ENCODE measurements at regions not wholly inside any gene's neighbourhood (a gene's known extent, or its start where the extent isn't known, plus 50 kb on each side); places are given as distances from the start of the nearest gene placed in this dataset.

DNA sequence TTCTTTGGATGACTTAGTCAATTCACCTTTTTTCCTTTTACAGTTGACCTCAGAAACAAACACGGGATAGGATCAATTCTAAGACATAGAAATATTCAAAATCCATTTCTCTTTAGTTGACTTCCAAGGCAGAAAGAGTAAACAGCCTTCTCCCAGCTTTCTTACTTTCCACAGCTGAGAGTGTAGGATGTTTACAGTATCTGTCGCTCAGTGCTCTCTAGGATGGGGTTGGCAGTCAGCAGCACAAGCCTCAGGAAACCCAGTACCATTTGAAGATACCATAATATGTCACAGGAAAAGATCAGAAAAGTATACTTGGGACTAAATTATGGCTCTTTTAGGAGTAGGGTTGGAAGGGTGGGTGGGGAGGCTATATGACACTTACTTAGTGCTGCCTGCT, 88.2 kb downstream of the OGFRL1 start:
- TF ChIP-seq TAF1 (IDR thresholded peaks at IDR 0.05; ENCODE audit: low read depth): no peak
- TF ChIP-seq, protein P1, sequence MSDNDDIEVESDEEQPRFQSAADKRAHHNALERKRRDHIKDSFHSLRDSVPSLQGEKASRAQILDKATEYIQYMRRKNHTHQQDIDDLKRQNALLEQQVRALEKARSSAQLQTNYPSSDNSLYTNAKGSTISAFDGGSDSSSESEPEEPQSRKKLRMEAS (IDR thresholded peaks at IDR 0.05): no peak
- TF ChIP-seq EGR1 (IDR thresholded peaks at IDR 0.05): no peak
- TF ChIP-seq, protein P2, sequence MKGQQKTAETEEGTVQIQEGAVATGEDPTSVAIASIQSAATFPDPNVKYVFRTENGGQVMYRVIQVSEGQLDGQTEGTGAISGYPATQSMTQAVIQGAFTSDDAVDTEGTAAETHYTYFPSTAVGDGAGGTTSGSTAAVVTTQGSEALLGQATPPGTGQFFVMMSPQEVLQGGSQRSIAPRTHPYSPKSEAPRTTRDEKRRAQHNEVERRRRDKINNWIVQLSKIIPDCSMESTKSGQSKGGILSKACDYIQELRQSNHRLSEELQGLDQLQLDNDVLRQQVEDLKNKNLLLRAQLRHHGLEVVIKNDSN (IDR thresholded peaks at IDR 0.05): no peak
- no peak for TF ChIP-seq ZBTB7A (IDR thresholded peaks at IDR 0.05; ENCODE audit: low read depth)
- no peak for TF ChIP-seq CREB1 (IDR thresholded peaks at IDR 0.05; ENCODE audit: low read depth)
- TF ChIP-seq EP300 (IDR thresholded peaks at IDR 0.05; ENCODE audit: borderline replicate concordance): no peak
- no peak for TF ChIP-seq YY1 (IDR thresholded peaks at IDR 0.05; ENCODE audit: low read depth)
- TF ChIP-seq FOXM1 (IDR thresholded peaks at IDR 0.05; ENCODE audit: borderline replicate concordance, low read depth): no peak
- TF ChIP-seq TEAD4 (IDR thresholded peaks at IDR 0.05): no peak

DNA sequence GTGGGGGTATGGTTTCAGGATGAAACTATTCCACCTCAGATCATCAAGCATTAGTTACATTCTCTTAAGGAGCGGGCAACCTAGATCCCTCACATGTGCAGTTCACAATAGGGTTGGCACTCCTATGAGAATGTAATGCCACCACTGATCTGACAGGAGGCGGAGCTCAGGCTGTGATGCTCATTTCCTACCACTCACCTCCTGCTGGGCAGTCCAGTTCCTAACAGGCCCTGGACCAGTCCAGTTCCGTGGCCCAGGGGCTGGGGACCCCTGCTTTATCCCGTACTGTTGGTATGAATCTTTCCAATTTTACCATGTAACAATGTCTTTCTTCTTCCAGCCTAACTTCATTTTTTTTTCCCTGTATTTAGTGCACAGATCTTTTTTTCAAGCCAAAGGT, 94.9 kb downstream of the OGFRL1 start:
- TF ChIP-seq YY1 (IDR thresholded peaks at IDR 0.05; ENCODE audit: low read depth): no peak
- TF ChIP-seq, protein P3, sequence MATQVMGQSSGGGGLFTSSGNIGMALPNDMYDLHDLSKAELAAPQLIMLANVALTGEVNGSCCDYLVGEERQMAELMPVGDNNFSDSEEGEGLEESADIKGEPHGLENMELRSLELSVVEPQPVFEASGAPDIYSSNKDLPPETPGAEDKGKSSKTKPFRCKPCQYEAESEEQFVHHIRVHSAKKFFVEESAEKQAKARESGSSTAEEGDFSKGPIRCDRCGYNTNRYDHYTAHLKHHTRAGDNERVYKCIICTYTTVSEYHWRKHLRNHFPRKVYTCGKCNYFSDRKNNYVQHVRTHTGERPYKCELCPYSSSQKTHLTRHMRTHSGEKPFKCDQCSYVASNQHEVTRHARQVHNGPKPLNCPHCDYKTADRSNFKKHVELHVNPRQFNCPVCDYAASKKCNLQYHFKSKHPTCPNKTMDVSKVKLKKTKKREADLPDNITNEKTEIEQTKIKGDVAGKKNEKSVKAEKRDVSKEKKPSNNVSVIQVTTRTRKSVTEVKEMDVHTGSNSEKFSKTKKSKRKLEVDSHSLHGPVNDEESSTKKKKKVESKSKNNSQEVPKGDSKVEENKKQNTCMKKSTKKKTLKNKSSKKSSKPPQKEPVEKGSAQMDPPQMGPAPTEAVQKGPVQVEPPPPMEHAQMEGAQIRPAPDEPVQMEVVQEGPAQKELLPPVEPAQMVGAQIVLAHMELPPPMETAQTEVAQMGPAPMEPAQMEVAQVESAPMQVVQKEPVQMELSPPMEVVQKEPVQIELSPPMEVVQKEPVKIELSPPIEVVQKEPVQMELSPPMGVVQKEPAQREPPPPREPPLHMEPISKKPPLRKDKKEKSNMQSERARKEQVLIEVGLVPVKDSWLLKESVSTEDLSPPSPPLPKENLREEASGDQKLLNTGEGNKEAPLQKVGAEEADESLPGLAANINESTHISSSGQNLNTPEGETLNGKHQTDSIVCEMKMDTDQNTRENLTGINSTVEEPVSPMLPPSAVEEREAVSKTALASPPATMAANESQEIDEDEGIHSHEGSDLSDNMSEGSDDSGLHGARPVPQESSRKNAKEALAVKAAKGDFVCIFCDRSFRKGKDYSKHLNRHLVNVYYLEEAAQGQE (IDR thresholded peaks at IDR 0.05; ENCODE audit: low read depth): no peak
- no peak for TF ChIP-seq TAF1 (IDR thresholded peaks at IDR 0.05; ENCODE audit: low read depth)
- TF ChIP-seq, protein P2 (IDR thresholded peaks at IDR 0.05): no peak
- TF ChIP-seq ZBTB7A (IDR thresholded peaks at IDR 0.05; ENCODE audit: low read depth): no peak
- TF ChIP-seq FOXM1 (IDR thresholded peaks at IDR 0.05; ENCODE audit: borderline replicate concordance, low read depth): no peak
- TF ChIP-seq NFIC (IDR thresholded peaks at IDR 0.05): no peak
- TF ChIP-seq, protein P1 (IDR thresholded peaks at IDR 0.05): no peak

DNA sequence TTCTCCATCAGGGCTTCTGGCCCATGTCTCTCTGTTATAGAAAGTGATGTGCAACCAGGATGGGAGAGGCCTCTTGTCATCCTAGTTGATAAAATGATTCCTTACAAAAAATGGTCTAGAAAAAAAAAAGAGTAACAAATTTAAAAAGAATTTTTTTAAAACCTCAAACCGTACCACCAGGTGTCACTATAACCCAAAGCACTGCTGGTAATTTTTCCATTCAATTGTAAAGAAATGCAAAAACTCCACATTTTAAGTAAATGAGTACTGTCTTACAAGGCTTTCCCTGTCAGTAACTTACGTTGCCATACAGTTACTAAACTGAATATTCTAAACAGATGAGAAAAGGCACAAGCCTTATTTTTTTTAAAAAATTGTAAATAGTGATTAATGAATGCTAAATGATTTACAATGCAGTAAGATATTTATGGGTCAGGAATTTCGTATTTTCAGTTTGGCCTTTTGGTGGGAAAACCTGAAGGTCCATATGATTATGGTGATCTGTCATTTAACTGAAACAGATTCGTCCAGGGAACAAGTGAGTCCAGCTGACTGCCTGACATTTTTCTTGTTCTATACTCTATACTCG, 95.4 kb downstream of the OGFRL1 start:
- TF ChIP-seq EGR1 (IDR thresholded peaks at IDR 0.05) (no peak), RAD21 (IDR thresholded peaks at IDR 0.05; ENCODE audit: low read depth) (peak; percentile 84)

DNA sequence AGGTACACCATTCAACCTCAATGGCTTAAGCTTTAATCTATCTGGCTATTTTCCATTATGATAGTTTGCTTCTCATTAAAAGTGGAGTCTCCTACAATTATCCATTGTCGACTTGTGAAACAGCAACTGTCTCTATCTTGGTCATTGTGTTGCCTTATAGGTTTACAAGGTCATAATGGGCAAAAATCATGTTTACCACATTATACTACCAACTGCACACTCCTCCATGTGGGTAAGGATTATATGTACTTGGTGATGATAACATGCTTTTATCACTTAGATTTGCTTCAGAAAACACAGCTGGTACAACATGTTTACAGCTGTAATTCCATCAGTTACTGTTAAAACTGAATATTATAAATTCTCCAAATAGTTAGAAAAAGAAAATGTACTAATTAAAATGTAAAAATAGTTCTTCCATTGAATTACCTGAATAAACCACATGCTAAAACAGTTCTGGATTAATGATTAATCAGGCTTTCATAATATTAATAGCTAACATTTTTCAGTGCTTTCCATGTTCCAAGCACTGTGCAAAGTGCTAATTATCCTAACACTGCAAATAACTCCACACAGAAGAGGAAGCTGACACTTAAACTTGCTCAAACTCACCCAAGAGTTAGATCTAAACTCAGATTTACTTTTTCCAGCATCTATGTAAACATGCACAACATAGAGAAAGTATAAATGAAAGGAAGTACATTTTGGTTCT, 96.7 kb downstream of the OGFRL1 start:
- no peak for TF ChIP-seq RAD21 (IDR thresholded peaks at IDR 0.05; ENCODE audit: low read depth)

DNA sequence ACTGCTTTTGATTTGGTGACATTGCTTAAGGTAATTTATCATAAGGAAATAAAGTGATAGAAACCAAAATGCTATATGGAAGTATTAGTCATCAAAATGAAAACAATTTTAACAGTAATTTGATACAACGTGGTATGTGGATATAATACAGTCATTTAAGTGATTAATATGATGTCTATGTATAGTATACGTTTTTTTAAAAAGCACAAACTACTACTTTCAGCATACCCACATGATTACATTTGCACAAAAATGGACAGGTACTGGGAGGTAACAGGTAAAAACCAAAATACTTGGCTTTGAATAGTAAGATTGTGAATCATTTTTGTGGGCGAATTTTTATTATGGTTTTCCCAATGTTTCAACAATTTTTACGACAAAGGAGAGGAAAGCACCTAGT, 97.6 kb downstream of the OGFRL1 start:
- TF ChIP-seq EGR1 (IDR thresholded peaks at IDR 0.05) (no peak), TEAD4 (IDR thresholded peaks at IDR 0.05) (peak; percentile 14; the same call in 1 of the 2 replicates)

DNA sequence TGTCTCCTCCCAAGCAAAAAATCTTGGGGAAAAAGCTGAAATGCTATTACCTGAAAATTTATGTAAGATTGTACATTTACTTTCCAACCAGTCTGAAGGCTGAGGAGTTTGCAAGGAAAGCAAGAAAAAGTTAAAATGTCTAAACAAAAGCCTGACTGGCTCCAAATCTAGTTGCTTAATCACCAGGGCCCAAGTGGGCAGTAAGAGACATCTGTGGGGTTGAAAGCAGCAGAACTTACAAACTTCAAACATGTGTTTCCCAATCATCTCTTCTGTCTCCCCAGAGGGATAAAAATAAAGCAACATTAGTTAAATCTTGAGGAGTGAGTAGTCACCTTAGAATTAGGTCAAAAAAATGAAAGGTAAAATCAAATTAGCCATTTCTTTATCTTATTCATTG, 98.6 kb downstream of the OGFRL1 start:
- TF ChIP-seq CEBPB (IDR thresholded peaks at IDR 0.05): no peak

DNA sequence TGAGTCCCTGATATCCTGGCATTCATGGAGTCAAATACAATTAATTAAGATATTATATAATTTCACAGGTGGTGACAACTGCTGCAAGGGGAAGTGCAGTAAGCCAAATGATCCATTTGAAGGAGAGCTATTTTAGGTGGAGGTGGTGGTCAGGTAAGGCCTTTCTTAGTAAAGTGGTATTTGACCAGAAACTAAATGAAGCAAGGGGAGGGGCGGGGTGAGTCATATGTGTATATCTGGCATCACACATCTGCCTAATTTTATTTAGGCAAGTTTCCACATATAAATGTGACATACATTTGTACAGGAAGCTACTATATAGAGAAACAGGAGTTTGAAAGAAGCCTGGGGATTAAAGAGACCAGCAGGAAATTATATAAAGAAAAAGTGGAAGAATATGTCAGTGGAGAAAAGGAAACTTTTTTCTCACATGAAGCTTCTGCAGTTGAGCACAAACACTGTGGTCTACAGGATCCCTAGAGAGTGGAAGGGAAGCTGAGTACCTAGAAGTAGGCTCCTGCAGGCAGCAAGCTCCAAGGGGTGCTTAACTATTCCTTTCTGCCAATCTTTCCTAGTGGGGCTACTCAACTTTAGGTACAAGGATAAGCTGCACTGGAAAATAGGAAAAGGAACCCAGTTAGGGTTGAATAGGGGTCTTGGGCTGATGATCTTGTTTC, 99.6 kb downstream of the OGFRL1 start:
- no peak for TF ChIP-seq NFIC (IDR thresholded peaks at IDR 0.05)
- TF ChIP-seq, protein P1 (IDR thresholded peaks at IDR 0.05): no peak
- no peak for TF ChIP-seq TAF1 (IDR thresholded peaks at IDR 0.05; ENCODE audit: low read depth)
- TF ChIP-seq EP300 (IDR thresholded peaks at IDR 0.05; ENCODE audit: borderline replicate concordance): no peak
- TF ChIP-seq, protein P3 (IDR thresholded peaks at IDR 0.05; ENCODE audit: low read depth): no peak
- no peak for TF ChIP-seq EGR1 (IDR thresholded peaks at IDR 0.05)
- TF ChIP-seq RAD21 (IDR thresholded peaks at IDR 0.05; ENCODE audit: low read depth): no peak
- TF ChIP-seq, protein P2 (IDR thresholded peaks at IDR 0.05): no peak
- no peak for TF ChIP-seq TEAD4 (IDR thresholded peaks at IDR 0.05)
- TF ChIP-seq YY1 (IDR thresholded peaks at IDR 0.05; ENCODE audit: low read depth): no peak
- TF ChIP-seq TCF12 (IDR thresholded peaks at IDR 0.05; ENCODE audit: low read depth): no peak
- no peak for TF ChIP-seq CEBPB (IDR thresholded peaks at IDR 0.05)
- TF ChIP-seq CREB1 (IDR thresholded peaks at IDR 0.05; ENCODE audit: low read depth): no peak
- no peak for TF ChIP-seq ZBTB7A (IDR thresholded peaks at IDR 0.05; ENCODE audit: low read depth)
- TF ChIP-seq FOXM1 (IDR thresholded peaks at IDR 0.05; ENCODE audit: borderline replicate concordance, low read depth): no peak

Measured in Ishikawa (cell line).